OCI-LY3 (cell line): ENCODE measurements at regions not wholly inside any gene's neighbourhood (a gene's known extent, or its start where the extent isn't known, plus 50 kb on each side); places are given as distances from the start of the nearest gene placed in this dataset.

ENCODE experiments used
- H2AFZ ChIP-seq: fragments of 200-600, 300-600 bp; shearing (Covaris generic); 2 replicates; pipeline ENCODE4 v1.6.0; 2014; ENCODE audit warnings: antibody characterized with exemption, low read depth, low read length
- H3K27ac ChIP-seq: fragments of 200-600, 300-600 bp; sonication (generic); 2 replicates; pipeline ENCODE4 v1.5.1; 2014; ENCODE audit warnings: mild to moderate bottlenecking, low read length, moderate library complexity, mixed read lengths
- H3K27me3 ChIP-seq: fragments of 200-600, 300-600 bp; sonication (generic); 2 replicates; pipeline ENCODE4 v1.6.1; 2014; ENCODE audit warnings: low read depth, low read length, mixed read lengths
- H3K36me3 ChIP-seq: fragments of 200-600, 300-600 bp; sonication (generic); replicated peaks from 2 replicates; pipeline ENCODE3; 2014; ENCODE audit warnings: low read depth, low read length, mixed read lengths
- H3K4me1 ChIP-seq: fragments of 300-600, 200-600 bp; sonication (generic); 2 replicates; pipeline ENCODE4 v1.6.1; 2014; ENCODE audit warnings: low read length, mixed read lengths
- H3K4me2 ChIP-seq: fragments of 200-600, 300-600 bp; sonication (generic); 2 replicates; pipeline ENCODE4 v1.6.1; 2014; ENCODE audit warnings: low read length, mixed read lengths
- H3K4me3 ChIP-seq: fragments of 300-600, 200-600 bp; sonication (generic); 2 replicates; pipeline ENCODE4 v1.5.1; 2014; ENCODE audit warnings: antibody characterized with exemption, mild to moderate bottlenecking, low read length, moderate library complexity
- H3K79me2 ChIP-seq: fragments of 300-600, 200-600 bp; shearing (Covaris generic); 2 replicates; pipeline ENCODE4 v1.6.1; 2014; ENCODE audit warnings: mild to moderate bottlenecking, low read length, mixed read lengths
- H3K9ac ChIP-seq: fragments of 300-600, 200-600 bp; shearing (Covaris generic); 2 replicates; pipeline ENCODE4 v1.6.0; 2014; ENCODE audit warnings: mild to moderate bottlenecking, low read length, moderate library complexity
- H3K9me3 ChIP-seq: fragments of 200-600, 300-600 bp; shearing (Covaris generic); 2 replicates; pipeline ENCODE4 v1.6.1; 2014; ENCODE audit warnings: low read length, mixed read lengths; ENCODE audit not compliant: insufficient read depth
- H4K20me1 ChIP-seq: fragments of 200-600, 300-600 bp; sonication (generic); 2 replicates; pipeline ENCODE4 v1.6.1; 2016; ENCODE audit warnings: low read length, mixed read lengths; ENCODE audit not compliant: insufficient read depth
- EZH2phosphoT487 ChIP-seq: fragments of 200-600 bp; shearing (Covaris generic); IDR thresholded peaks from 2 replicates; pipeline ENCODE4 v1.6.1; 2018; ENCODE audit warnings: antibody characterized with exemption, mixed run types, low read depth
- TF ChIP-seq, protein P1 (sequence below): fragments of 200-600, 300-600 bp; sonication (generic); IDR thresholded peaks from 2 replicates; pipeline ENCODE4 v1.5.1; 2014; ENCODE audit warnings: antibody characterized with exemption, low read length, low read depth

DNA sequence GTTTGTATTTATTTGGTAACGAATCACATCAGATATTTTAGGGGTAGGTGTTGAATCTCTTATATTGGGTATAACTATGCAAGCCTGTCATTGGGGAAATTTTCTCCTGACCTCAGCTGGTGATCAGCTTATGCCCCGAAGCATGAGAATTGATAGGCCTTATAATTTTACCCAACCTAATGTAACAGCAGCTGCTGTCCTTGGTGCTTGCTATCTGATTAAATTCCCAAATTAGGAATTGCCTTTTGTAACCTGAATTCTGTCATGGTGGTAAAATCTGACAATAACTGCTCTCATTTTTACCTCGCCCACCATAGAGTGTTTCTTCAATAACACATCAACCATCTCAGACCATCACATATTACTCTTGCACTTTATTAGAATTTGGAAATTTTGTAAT, 1542.6 kb upstream of the PIK3C3 start:
- Histone ChIP-seq H3K9ac (no peak overlapping the region), H3K4me2 (no peak overlapping the region), H3K4me3 (no peak overlapping the region), H3K36me3 (no peaks in the 10 kb centered on the region), H3K4me1 (peaks cover 30% of the 10 kb centered on the region), H3K27ac (no peak overlapping the region), H3K9me3 (no peaks in the 10 kb centered on the region), H3K79me2 (no peaks in the 10 kb centered on the region), H4K20me1 (no peaks in the 10 kb centered on the region), H2AFZ (no peak overlapping the region), H3K27me3 (no peaks in the 10 kb centered on the region)
- no peak for TF ChIP-seq EZH2phosphoT487
- TF ChIP-seq, protein P1, sequence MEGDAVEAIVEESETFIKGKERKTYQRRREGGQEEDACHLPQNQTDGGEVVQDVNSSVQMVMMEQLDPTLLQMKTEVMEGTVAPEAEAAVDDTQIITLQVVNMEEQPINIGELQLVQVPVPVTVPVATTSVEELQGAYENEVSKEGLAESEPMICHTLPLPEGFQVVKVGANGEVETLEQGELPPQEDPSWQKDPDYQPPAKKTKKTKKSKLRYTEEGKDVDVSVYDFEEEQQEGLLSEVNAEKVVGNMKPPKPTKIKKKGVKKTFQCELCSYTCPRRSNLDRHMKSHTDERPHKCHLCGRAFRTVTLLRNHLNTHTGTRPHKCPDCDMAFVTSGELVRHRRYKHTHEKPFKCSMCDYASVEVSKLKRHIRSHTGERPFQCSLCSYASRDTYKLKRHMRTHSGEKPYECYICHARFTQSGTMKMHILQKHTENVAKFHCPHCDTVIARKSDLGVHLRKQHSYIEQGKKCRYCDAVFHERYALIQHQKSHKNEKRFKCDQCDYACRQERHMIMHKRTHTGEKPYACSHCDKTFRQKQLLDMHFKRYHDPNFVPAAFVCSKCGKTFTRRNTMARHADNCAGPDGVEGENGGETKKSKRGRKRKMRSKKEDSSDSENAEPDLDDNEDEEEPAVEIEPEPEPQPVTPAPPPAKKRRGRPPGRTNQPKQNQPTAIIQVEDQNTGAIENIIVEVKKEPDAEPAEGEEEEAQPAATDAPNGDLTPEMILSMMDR, result no peak

DNA sequence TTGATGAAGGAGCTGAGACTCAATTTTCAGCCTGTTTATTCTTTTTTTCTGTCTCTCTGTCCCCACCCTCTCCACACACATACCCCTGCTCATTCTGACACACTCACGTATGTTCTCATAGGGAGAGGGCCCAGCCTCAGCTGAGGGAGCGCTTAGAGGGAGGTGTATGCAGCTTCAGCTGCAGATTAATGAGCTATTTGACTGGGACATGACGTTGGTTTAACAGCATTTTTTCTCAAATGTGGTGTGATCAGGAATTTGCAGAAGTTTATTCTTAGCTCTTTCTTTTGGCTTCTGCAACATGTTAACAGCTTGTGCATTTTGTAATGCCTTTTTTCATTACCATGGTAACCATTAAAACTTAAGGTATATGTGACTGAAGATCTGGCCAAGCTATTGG, 1547.1 kb upstream of the PIK3C3 start:
- no peak overlapping the region for H3K9ac ChIP-seq

DNA sequence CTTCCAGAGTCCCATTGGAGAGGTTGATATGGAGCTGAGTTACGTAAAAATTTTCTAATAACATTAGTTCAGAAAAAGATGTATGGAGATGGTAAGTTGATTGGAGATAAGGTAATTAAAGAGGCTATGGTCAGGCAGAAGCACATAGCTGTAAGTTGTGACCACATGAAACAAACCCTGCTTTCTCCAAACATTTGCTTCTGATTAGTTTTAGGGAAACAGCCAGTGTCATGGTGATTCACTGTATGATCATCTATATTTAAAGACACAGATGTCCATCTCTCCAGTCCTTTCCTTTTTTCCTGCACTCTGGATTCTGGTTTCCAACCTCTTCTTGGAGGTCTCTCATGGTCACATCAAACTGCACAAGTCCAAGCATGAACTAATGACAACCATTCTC, 1550.8 kb upstream of the PIK3C3 start:
- Histone ChIP-seq H4K20me1 (no peaks in the 10 kb centered on the region), H3K27me3 (no peaks in the 10 kb centered on the region), H3K4me2 (no peak overlapping the region), H3K79me2 (no peaks in the 10 kb centered on the region), H3K9ac (no peak overlapping the region), H3K9me3 (no peaks in the 10 kb centered on the region), H2AFZ (no peak overlapping the region), H3K27ac (no peak overlapping the region), H3K4me1 (no peaks in the 10 kb centered on the region), H3K36me3 (no peaks in the 10 kb centered on the region), H3K4me3 (no peak overlapping the region)
- TF ChIP-seq, protein P1, result no peak
- TF ChIP-seq EZH2phosphoT487, result no peak

More for the DNA sequence above, 1547.1 kb upstream of the PIK3C3 start:
- no peak overlapping the region for H3K4me2 ChIP-seq
- H3K79me2 ChIP-seq, result no peaks in the 10 kb centered on the region
- H3K4me3 ChIP-seq, result no peak overlapping the region
- no peak for TF ChIP-seq EZH2phosphoT487
- TF ChIP-seq, protein P1, result no peak
- no peaks in the 10 kb centered on the region for H3K36me3 ChIP-seq
- no peak overlapping the region for H3K27ac ChIP-seq
- H2AFZ ChIP-seq, result 0 out of 2 replicates have a peak overlapping the region, but pooled peaks have one; percentile 8
- no peaks in the 10 kb centered on the region for H4K20me1 ChIP-seq
- H3K4me1 ChIP-seq, result peaks cover 9% of the 10 kb centered on the region
- H3K27me3 ChIP-seq, result no peaks in the 10 kb centered on the region
- no peaks in the 10 kb centered on the region for H3K9me3 ChIP-seq

DNA sequence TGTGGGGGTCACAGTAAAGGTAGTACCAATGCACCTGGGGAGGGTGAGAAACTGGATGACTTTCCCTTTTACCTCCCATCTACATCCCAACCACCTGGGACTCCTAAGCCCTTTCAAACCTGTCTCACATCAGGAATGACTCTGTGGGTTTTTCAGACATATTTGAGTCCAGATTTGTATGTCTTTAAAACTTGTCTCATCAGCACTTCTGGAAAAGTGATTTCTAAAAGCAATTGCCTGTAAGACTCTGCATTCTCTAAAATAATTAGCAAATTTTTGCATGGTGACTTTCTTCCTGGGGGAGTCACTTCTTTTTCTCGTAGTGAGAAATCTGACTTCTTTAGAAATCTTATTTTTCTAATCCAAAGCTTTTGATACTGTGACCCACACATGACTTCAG, 1553.0 kb upstream of the PIK3C3 start:
- H2AFZ ChIP-seq, result peak overlapping the region; percentile 3; the same call in 1 of the 2 replicates
- H4K20me1 ChIP-seq, result no peaks in the 10 kb centered on the region
- H3K4me2 ChIP-seq, result no peak overlapping the region
- no peaks in the 10 kb centered on the region for H3K27me3 ChIP-seq
- H3K4me1 ChIP-seq, result no peaks in the 10 kb centered on the region
- H3K27ac ChIP-seq, result no peak overlapping the region
- no peaks in the 10 kb centered on the region for H3K36me3 ChIP-seq
- H3K4me3 ChIP-seq, result no peak overlapping the region
- TF ChIP-seq EZH2phosphoT487, result no peak
- TF ChIP-seq, protein P1, result no peak
- no peak overlapping the region for H3K9ac ChIP-seq
- H3K79me2 ChIP-seq, result no peaks in the 10 kb centered on the region
- H3K9me3 ChIP-seq, result no peaks in the 10 kb centered on the region
